ENCODE measurements at regions not wholly inside any gene's neighbourhood (a gene's known extent, or its start where the extent isn't known, plus 50 kb on each side); places are given as distances from the start of the nearest gene placed in this dataset.

GRCh38 chr11:134727636-134728035, 315.6 kb upstream of the B3GAT1 start:
- Histone ChIP-seq H3K4me1 (no peaks in the 10 kb centered on the region), H3K4me3 (no peak overlapping the region), H3K9me3 (no peaks in the 10 kb centered on the region), H3K27ac (no peak overlapping the region), H3K27me3 (peaks cover 0 to 81% (median 34%) of the 10 kb centered on the region in 7 donors), H3K36me3 (no peaks in the 10 kb centered on the region)
- TF ChIP-seq CTCF (IDR thresholded peaks at IDR 0.05) = no peak
- no peak for DNase-seq
- ATAC-seq = no peak
- WGBS, 2 donors = 81 to 86% methylated on average over 5 of the region's 5 CpGs
- intact Hi-C loops (cut with DNase I) = no loop called here

GRCh38 chr11:134727204-134727603, 315.2 kb upstream of the B3GAT1 start:
- peaks cover 0 to 81% (median 34%) of the 10 kb centered on the region in 7 donors for H3K27me3 ChIP-seq
- no peak for TF ChIP-seq CTCF (IDR thresholded peaks at IDR 0.05)
- H3K4me3 ChIP-seq = no peak overlapping the region
- WGBS, 2 donors = 74 to 77% methylated on average over 13 of the region's 13 CpGs
- H3K4me1 ChIP-seq = no peaks in the 10 kb centered on the region
- DNase-seq (no peak), ATAC-seq (no peak)
- intact Hi-C loops (cut with DNase I) = no loop called here
- no peaks in the 10 kb centered on the region for H3K9me3 ChIP-seq
- H3K27ac ChIP-seq = no peak overlapping the region
- H3K36me3 ChIP-seq = no peaks in the 10 kb centered on the region

GRCh38 chr11:134725716-134726639, 313.9 kb upstream of the B3GAT1 start:
- 57 to 60% methylated on average over 21 of the region's 21 CpGs for WGBS, 2 donors
- Histone ChIP-seq H3K9me3 (peaks cover 0 to 5% (median 0%) of the 10 kb centered on the region in 11 donors), H3K4me3 (no peak overlapping the region), H3K27me3 (peaks cover 0 to 70% (median 33%) of the 10 kb centered on the region in 7 donors), H3K36me3 (no peaks in the 10 kb centered on the region), H3K27ac (no peak overlapping the region), H3K4me1 (no peaks in the 10 kb centered on the region)
- intact Hi-C loops (cut with DNase I) = no loop called here
- peak in 1 of 9 donors; percentile 5 for TF ChIP-seq CTCF (IDR thresholded peaks at IDR 0.05)
- no peak for ATAC-seq
- no peak for DNase-seq

GRCh38 chr11:134725211-134725610, 313.2 kb upstream of the B3GAT1 start:
- no peak overlapping the region for H3K4me3 ChIP-seq
- no peaks in the 10 kb centered on the region for H3K4me1 ChIP-seq
- H3K27ac ChIP-seq = no peak overlapping the region
- WGBS, 2 donors = 70 to 74% methylated on average over 12 of the region's 12 CpGs
- DNase-seq (no peak), ATAC-seq (peak in 1 of 8 donors; percentile 22)
- intact Hi-C loops (cut with DNase I) = no loop called here
- peaks cover 0 to 5% (median 0%) of the 10 kb centered on the region in 11 donors for H3K9me3 ChIP-seq
- H3K27me3 ChIP-seq = peaks cover 0 to 64% (median 30%) of the 10 kb centered on the region in 7 donors
- no peak for TF ChIP-seq CTCF (IDR thresholded peaks at IDR 0.05)
- no peaks in the 10 kb centered on the region for H3K36me3 ChIP-seq

All from heart right ventricle (tissue), 16 donors.